ENCODE measurements at regions not wholly inside any gene's neighbourhood (a gene's known extent, or its start where the extent isn't known, plus 50 kb on each side); places are given as distances from the start of the nearest gene placed in this dataset.

DNA sequence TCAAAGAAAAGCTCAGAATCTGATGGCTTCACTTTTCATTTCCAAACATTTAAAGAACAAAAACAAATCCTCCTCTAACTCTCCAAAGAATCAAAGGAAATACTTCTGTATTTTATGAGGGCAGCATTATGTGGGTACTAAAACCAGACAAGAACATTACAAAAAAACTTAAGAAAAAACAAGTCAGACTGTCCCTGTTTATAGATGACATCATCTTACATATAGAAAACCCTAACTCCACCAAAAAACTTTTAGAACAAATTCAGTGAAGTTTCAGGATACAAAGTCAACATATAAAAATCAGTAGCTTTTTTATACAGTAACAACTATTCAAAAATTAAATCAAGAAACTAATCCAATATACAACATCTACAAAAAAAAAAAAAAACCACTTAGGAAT lies 136.2 kb downstream of the PJA2 start:
- TF ChIP-seq CEBPB (IDR thresholded peaks at IDR 0.05) (no peak), RFX5 (IDR thresholded peaks at IDR 0.05) (no peak), POLR2A (IDR thresholded peaks at IDR 0.05; ENCODE audit: low read length) (no peak), RCOR1 (IDR thresholded peaks at IDR 0.05; ENCODE audit: low read depth, low read length) (no peak), CHD4 (IDR thresholded peaks at IDR 0.05; ENCODE audit: borderline replicate concordance) (no peak), MAFK (IDR thresholded peaks at IDR 0.05; ENCODE audit: partially characterized antibody) (no peak)
- TF ChIP-seq, protein P1, sequence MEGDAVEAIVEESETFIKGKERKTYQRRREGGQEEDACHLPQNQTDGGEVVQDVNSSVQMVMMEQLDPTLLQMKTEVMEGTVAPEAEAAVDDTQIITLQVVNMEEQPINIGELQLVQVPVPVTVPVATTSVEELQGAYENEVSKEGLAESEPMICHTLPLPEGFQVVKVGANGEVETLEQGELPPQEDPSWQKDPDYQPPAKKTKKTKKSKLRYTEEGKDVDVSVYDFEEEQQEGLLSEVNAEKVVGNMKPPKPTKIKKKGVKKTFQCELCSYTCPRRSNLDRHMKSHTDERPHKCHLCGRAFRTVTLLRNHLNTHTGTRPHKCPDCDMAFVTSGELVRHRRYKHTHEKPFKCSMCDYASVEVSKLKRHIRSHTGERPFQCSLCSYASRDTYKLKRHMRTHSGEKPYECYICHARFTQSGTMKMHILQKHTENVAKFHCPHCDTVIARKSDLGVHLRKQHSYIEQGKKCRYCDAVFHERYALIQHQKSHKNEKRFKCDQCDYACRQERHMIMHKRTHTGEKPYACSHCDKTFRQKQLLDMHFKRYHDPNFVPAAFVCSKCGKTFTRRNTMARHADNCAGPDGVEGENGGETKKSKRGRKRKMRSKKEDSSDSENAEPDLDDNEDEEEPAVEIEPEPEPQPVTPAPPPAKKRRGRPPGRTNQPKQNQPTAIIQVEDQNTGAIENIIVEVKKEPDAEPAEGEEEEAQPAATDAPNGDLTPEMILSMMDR (IDR thresholded peaks at IDR 0.05) = no peak
- TF ChIP-seq, protein P2, sequence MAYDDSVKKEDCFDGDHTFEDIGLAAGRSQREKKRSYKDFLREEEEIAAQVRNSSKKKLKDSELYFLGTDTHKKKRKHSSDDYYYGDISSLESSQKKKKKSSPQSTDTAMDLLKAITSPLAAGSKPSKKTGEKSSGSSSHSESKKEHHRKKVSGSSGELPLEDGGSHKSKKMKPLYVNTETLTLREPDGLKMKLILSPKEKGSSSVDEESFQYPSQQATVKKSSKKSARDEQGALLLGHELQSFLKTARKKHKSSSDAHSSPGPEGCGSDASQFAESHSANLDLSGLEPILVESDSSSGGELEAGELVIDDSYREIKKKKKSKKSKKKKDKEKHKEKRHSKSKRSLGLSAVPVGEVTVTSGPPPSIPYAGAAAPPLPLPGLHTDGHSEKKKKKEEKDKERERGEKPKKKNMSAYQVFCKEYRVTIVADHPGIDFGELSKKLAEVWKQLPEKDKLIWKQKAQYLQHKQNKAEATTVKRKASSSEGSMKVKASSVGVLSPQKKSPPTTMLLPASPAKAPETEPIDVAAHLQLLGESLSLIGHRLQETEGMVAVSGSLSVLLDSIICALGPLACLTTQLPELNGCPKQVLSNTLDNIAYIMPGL (CRISPR knock-in tag; IDR thresholded peaks at IDR 0.05; ENCODE audit: borderline replicate concordance) = no peak

All from A549 (cell line).